ENCODE measurements at regions not wholly inside any gene's neighbourhood (a gene's known extent, or its start where the extent isn't known, plus 50 kb on each side); places are given as distances from the start of the nearest gene placed in this dataset.
"Not testable (repeated sequence)": the region's sequence is repeated elsewhere in the genome, so short reads cannot be mapped to it uniquely, and the experiment has no call there.

DNA sequence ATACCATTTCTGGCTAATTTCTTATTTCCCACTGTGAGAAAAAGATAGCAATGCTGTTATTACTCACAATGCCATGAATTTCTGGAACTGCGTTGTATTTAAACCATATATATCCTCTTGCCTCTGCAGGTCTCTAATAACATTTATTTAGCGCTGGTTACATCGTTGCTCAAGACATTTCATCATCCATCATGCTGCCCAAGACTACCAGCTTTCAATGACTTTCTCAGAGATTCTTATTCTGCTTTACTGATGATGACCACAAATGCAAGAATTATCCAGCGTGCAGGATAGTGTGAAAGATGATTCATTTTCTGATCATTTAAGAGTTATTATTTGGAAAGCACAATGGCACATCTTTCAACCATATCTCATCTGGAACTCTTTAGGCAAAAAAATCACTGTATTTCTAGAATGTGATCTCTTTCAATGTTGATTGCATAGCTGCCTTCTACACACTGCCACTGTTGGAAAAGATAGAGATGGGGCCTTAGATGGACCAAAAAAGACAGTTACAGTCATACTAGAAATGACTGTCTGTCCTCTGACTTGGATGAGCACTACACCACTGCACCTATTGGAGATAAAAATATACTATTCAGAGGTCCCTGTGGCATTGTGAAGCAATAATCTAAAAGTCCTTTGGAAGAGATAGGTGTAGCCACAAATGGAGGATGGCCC is 716.1 kb downstream of the NSUN3 start:
- DNase-seq (ENCODE audit: low spot score in 2 of 2) (no peak), FAIRE-seq (no peak)

DNA sequence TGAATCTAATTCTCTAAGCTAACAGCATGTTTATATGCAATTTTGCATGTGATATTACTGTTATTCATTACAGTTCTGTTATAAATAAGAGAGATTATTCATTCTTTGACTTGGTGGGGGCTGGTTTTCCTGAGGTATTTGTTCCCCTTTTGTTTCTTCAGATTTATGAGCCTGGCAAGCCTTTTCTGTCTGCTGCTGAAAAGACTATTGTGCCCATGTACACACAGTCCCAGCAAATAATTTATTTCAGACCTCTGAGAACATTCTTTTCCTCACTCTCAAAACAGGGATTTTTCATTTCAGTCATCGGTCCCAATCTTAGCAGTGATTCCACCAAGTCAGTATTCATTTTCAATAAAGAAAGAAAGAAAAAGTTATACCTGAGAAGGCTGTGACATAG is 716.8 kb downstream of the NSUN3 start:
- FAIRE-seq (no peak), DNase-seq (ENCODE audit: low spot score in 2 of 2) (no peak)

- no peak for DNase-seq (ENCODE audit: low spot score in 2 of 2)
- no peak for FAIRE-seq
Observed at GRCh38 chr3:94784274-94784673, 721.4 kb downstream of the NSUN3 start.

DNA sequence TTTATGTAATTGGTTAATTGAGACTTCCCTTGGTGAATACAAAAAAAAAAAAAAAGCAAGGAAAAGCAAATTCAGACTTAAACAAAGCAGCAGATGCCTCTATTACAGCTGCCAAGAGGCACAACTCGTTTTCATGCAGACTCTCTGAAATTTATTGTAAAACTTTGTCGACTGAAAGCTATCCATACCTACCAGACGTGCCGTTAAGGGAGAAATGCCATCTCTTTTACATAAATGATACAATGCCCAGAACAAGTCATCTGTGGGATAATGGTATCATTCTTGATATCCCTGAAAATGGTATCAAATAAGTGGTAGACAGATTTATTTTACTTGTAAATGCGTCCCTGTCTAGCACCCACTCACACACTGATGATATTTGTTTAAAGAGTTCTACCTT is 724.2 kb downstream of the NSUN3 start:
- DNase-seq (ENCODE audit: low spot score in 2 of 2) (no peak), FAIRE-seq (no peak)

DNA sequence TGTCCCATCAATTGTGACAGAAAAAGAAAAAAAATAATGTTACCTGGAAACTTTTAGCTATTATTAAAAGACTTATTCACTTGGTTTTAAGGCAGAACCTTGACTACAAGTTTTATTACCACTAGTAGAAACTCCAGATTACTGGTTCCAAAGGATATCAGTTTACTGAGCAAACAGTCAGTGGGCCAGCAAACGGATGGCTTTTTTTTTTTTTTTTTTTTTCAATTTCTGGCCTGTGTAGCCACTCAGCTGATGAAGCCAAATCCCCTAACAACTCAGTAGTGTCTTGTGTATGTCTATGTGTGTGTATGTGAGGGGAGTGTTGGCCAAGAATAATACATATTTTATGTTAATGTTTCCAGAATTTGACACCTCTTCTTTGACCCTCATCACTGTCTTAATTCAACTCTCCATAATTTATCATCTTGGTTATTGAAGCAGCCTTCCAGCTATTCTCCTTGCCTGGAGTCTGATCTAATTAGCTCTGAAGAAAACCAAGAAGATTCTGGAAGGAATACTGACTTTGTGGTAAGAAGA is 724.9 kb downstream of the NSUN3 start:
- DNase-seq (ENCODE audit: low spot score in 2 of 2) (no peak), FAIRE-seq (no peak)

GRCh38 chr3:94794563-94794962 is 731.7 kb downstream of the NSUN3 start:
- FAIRE-seq (no peak), DNase-seq (ENCODE audit: low spot score in 2 of 2) (no peak)

DNA sequence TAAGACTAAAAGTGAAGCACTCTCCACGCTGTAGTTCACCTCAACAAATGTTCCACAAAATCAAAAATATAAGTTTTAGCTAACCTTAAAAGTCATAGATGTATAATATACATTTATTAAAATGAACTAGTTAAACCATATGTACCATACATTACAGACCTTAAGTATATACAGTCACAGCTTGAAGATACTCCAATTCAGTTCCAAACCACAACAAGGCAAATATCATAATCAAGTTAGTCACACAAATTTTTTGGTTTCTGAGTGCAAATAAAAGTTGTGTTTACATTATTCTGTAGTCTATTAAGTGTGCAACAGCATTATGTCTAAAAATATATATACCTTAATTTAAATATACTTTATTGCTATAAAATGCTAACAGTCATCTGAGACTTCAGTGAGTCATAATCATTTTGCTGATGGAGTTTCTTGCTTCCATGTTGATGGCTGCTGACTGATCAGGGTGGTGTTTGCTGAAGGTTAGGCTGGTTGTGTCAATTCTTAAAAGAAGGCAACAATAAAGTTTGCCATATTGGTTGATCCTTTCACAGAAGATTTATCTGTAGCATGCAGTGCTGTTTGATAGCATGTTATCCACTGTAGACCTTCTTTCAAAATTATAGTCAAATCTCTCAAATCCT is 736.7 kb downstream of the NSUN3 start:
- DNase-seq (ENCODE audit: low spot score in 2 of 2) (no peak), FAIRE-seq (no peak)

- no peak for DNase-seq (ENCODE audit: low spot score in 2 of 2)
- no peak for FAIRE-seq
Observed at GRCh38 chr3:94811836-94812235, 749.0 kb downstream of the NSUN3 start.

- FAIRE-seq (no peak), DNase-seq (ENCODE audit: low spot score in 2 of 2) (no peak)
Observed at GRCh38 chr3:94821241-94821640, 758.4 kb downstream of the NSUN3 start.

DNA sequence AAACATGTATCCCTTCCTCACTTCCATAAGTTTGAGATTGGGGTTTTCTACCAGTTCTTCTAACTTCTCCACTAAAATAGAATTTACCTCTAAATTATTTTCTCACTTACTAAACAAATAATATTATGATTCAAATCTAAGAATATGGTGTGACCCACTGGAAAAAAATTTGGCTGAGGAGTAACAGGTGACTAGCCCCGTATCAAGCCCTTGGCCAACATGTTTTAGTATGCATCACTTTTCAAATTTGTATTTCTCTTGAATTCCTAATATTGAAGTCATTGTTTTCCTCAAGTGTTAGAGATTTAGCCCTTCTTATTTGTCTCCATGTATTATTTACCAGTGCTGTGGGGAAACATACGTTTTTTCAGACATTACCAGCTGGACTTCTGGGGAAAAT is 759.4 kb downstream of the NSUN3 start:
- no peak for DNase-seq (ENCODE audit: low spot score in 2 of 2)
- no peak for FAIRE-seq

DNA sequence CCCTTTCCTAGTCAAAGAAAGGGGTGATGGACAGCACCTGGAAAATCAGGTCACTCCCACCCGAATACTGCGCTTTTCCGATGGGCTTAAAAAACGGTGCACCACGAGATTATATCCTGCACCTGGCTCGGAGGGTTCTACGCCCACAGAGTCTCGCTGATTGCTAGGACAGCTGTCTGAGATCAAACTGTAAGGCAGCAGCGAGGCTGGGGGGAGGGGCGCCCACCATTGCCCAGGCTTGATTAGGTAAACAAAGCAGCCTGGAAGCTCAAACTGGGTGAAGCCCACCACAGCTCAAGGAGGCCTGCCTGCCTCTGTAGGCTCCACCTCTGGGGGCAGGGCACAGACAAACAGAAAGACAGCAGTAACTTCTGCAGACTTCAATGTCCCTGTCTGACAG is 783.4 kb downstream of the NSUN3 start:
- not testable (repeated sequence) for DNase-seq (ENCODE audit: low spot score in 2 of 2); FAIRE-seq

- DNase-seq (ENCODE audit: low spot score in 2 of 2) (no peak), FAIRE-seq (no peak)
Observed at GRCh38 chr3:94862703-94863102, 799.8 kb downstream of the NSUN3 start.

DNA sequence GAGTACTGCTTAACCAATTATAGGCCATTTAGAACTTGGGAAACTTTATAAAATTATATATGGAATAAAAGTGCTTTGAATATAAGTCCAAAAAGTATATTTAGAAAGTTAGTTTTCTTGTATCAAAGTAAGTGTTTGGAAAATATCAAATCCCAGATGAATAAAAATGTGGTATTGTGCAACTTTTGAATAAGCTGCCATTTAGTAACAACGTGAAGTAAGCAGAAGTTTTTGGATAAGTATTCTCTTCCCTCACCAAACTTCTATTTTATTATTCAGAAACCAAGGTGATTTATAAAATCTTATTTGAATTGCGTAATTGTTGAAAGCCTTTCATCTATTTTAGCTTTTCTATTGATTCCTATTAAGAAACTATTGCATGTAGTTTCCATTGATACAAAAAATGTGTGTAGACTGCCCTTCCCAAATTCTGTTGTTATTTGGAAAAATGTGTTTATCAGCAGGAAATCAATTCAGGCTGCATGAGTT is 806.2 kb downstream of the NSUN3 start:
- FAIRE-seq = no peak
- no peak for DNase-seq (ENCODE audit: low spot score in 2 of 2)

GRCh38 chr3:94873751-94874150 is 810.9 kb downstream of the NSUN3 start:
- DNase-seq (ENCODE audit: low spot score in 2 of 2) (no peak), FAIRE-seq (no peak)

GRCh38 chr3:94875149-94875548 is 812.3 kb downstream of the NSUN3 start:
- DNase-seq (ENCODE audit: low spot score in 2 of 2) (no peak), FAIRE-seq (no peak)

DNA sequence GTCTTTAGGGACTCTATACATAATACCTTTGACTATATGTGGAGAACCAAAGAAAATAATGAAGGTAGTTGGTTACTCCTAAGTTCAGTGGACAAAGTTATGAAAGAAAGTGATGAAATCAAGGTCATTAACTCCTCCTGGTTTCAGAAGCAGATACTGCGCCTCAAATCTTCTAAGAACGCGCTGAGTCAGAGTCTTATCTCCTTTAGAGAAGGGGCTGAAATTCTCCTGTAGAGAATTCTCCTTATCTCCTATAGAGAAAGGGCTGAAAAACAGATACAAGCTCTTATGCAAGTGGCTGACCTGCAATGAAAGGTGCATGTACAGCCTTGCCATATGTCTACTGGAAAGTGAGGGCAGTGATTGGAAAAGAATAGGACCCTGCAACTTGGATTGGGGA is 824.2 kb downstream of the NSUN3 start:
- FAIRE-seq (no peak), DNase-seq (ENCODE audit: low spot score in 2 of 2) (no peak)

DNA sequence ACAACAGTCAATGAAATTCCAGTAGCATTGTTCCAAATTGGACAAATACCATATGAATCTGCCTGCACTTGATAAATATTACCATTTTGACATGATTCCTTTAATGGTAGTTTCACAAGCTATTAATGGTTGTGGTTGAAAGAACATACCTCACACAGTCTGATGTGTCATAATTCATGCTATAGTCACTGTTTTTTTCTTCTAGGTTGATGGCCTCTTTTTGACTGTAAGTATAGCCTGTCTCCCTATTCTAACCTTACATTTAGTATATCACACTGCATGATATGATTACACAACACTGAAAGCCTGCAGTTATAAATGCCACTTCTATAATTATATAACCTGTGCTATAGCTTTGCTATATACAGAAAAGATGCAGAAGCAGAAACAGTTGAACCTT is 834.1 kb downstream of the NSUN3 start:
- FAIRE-seq = no peak
- no peak for DNase-seq (ENCODE audit: low spot score in 2 of 2)

DNA sequence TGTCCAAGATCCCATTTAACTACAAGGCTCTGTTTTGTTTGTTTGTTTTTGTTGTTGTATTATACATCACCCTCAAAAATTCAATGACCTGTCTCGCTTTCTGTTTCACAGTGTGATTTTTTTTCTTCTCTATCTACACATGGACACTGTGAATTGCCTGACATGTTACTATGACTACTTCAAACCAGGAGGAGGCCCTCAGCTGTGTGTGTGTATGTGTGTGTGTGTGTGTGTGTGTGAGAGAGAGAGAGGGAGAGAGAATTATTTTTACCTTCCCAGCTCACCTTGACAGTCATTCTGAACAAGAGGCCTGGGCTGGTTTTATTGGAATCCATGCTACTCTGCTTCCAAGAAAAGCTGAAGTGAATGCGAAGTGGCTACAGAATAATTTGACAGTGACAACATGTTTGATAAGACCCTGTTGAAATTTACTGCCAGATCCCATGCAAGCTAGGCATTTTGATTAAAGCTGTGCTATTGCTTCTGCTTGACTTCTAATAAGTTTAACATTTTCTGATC is 841.4 kb downstream of the NSUN3 start:
- DNase-seq (ENCODE audit: low spot score in 2 of 2) = no peak
- no peak for FAIRE-seq

DNA sequence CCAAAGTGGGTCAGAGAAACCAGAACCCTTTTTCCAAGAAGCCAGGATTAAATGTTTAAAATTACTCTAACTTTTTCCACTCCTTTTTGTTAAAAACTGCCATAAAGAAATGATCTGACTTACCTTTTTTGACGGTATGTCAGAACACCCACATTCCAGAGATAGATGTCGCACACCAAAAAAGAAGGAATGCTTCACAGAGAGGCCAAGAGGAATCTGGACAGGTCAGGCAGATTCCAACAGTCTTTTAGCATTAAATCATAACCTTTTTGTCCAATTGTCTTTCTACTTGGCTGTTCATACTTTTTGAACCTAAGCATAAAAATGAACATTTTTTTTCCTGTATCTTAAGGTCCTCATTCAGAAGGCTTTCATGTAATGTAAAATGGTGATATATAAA is 846.9 kb downstream of the NSUN3 start:
- FAIRE-seq = no peak
- no peak for DNase-seq (ENCODE audit: low spot score in 2 of 2)

GRCh38 chr3:94912656-94913055 is 849.8 kb downstream of the NSUN3 start:
- no peak for FAIRE-seq
- no peak for DNase-seq (ENCODE audit: low spot score in 2 of 2)

DNA sequence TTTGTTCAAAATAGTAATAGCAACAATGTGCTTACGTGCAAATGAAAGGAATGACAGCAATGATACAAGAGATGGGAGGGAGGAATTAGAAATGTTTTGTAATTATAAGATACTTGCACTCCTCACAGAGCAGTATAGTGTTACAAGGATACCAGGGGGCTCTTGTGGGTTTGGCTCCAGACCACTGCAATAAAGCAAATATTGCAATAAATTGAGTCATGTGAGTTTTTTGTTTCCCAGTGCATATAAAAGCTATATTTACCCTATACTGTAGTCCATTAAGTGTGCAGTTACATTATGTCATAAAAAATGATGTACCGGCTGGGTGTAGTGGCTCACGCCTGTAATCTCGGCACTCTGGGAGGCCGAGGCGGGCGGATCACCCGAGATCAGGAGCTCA is 864.3 kb downstream of the NSUN3 start:
- no peak for FAIRE-seq

DNA sequence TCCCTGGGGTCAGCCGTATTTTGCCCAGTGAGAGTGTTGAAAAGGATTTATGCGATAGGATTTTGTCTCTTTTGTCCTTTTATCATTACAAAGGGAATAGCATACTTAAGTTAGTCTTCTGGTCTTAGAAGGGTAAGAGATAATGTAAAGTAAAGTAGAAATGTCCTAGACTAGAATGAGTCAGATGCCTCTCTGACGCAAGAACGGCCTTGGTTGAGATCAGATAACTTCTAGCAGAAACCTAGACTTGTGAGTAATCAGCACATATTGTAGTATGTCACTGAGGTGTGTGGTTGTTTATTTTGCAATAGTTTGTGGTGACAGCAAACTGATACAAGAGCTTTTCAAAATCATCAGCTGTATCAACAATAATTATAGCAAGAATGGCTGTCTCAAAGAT is 866.1 kb downstream of the NSUN3 start:
- FAIRE-seq (no peak), DNase-seq (ENCODE audit: low spot score in 2 of 2) (no peak)

More for the DNA sequence above, 864.3 kb downstream of the NSUN3 start:
- DNase-seq (ENCODE audit: low spot score in 2 of 2) = no peak

Measured in frontal cortex (tissue), 3 donors.